Mesothelial cell of epicardium (in vitro differentiated cells): ENCODE measurements at regions not wholly inside any gene's neighbourhood (a gene's known extent, or its start where the extent isn't known, plus 50 kb on each side); places are given as distances from the start of the nearest gene placed in this dataset.

ENCODE experiments used
- DNase-seq, 2 experiments: peaks; one replicate each; pipeline ENCODE4 v3.0.0; 2021; ENCODE audit warnings: low spot score in 2 of 2; ENCODE audit not compliant: unreplicated experiment in 2 of 2
- H3K27ac Mint-ChIP-seq: 2 replicates; pipeline ENCODE4 v1.8.0; 2021; ENCODE audit warnings: mixed read lengths
- H3K27me3 Mint-ChIP-seq: 2 replicates; pipeline ENCODE4 v1.8.0; 2021; ENCODE audit warnings: low read depth, mixed read lengths
- H3K36me3 Mint-ChIP-seq: 2 replicates; pipeline ENCODE4 v1.8.0; 2021; ENCODE audit warnings: mixed read lengths
- H3K4me1 Mint-ChIP-seq: 2 replicates; pipeline ENCODE4 v1.8.0; 2021; ENCODE audit warnings: mixed read lengths
- H3K4me3 Mint-ChIP-seq: 2 replicates; pipeline ENCODE4 v1.8.0; 2021; ENCODE audit warnings: mild to moderate bottlenecking, moderate library complexity, mixed read lengths
- H3K9me3 Mint-ChIP-seq: 2 replicates; pipeline ENCODE4 v1.8.0; 2021; ENCODE audit warnings: mixed read lengths
- TF ChIP-seq, protein P1 (sequence below): fragments of 200-600 bp; sonication (generic); IDR thresholded peaks from one replicate; pipeline ENCODE4 v1.5.0; 2021; ENCODE audit warnings: antibody characterized with exemption; ENCODE audit not compliant: unreplicated experiment

DNA sequence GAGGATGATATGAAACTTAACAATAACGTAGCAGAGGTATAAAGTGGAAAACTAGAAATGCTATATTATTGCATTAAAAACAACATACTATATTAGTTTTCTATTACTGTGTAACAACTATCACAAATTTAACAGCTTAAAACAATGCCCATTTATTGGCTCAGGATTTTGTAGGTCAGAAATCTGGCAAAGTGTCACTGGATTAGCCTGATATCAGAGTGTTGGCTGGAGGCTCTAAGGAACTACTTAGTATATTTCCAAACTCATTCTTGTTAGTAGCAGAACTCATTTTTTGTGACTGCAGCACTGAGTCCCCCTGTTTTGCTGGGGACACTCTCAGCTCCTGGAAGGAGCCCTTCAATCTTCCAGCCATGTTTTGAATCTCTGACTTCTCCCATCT lies 306.8 kb downstream of the ETV1 start:
- H3K36me3 Mint-ChIP-seq: peaks cover 2% of the 10 kb centered on the region
- TF ChIP-seq, protein P1, sequence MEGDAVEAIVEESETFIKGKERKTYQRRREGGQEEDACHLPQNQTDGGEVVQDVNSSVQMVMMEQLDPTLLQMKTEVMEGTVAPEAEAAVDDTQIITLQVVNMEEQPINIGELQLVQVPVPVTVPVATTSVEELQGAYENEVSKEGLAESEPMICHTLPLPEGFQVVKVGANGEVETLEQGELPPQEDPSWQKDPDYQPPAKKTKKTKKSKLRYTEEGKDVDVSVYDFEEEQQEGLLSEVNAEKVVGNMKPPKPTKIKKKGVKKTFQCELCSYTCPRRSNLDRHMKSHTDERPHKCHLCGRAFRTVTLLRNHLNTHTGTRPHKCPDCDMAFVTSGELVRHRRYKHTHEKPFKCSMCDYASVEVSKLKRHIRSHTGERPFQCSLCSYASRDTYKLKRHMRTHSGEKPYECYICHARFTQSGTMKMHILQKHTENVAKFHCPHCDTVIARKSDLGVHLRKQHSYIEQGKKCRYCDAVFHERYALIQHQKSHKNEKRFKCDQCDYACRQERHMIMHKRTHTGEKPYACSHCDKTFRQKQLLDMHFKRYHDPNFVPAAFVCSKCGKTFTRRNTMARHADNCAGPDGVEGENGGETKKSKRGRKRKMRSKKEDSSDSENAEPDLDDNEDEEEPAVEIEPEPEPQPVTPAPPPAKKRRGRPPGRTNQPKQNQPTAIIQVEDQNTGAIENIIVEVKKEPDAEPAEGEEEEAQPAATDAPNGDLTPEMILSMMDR: no peak
- H3K9me3 Mint-ChIP-seq: peaks cover 11% of the 10 kb centered on the region
- H3K27me3 Mint-ChIP-seq: no peaks in the 10 kb centered on the region
- H3K4me3 Mint-ChIP-seq: no peak overlapping the region
- H3K4me1 Mint-ChIP-seq: no peaks in the 10 kb centered on the region
- DNase-seq: no peak
- H3K27ac Mint-ChIP-seq: no peak overlapping the region

DNA sequence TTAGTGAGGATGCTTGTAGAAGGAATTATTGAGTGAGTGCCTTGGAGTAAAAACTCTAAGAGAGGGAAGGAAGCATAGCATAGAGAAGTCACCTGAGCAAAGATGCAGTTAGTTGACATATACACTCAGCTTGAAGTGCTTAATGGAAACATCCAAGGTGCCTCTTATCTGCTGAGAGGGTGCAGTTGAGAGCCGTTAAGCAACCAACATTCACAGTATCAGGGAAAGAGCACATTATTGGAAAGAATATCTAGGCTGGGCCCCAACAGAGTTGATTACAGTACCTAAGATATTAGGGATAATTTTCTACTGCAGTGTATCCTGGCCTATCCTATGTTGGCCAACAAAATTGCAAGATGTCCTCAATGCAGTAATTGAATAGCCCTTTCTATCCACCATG lies 302.0 kb downstream of the ETV1 start:
- no peak for DNase-seq
- H3K4me1 Mint-ChIP-seq: peaks cover 5% of the 10 kb centered on the region
- H3K4me3 Mint-ChIP-seq: no peak overlapping the region
- H3K27me3 Mint-ChIP-seq: no peaks in the 10 kb centered on the region
- H3K9me3 Mint-ChIP-seq: no peaks in the 10 kb centered on the region
- H3K27ac Mint-ChIP-seq: no peak overlapping the region
- no peaks in the 10 kb centered on the region for H3K36me3 Mint-ChIP-seq
- TF ChIP-seq, protein P1: no peak

DNA sequence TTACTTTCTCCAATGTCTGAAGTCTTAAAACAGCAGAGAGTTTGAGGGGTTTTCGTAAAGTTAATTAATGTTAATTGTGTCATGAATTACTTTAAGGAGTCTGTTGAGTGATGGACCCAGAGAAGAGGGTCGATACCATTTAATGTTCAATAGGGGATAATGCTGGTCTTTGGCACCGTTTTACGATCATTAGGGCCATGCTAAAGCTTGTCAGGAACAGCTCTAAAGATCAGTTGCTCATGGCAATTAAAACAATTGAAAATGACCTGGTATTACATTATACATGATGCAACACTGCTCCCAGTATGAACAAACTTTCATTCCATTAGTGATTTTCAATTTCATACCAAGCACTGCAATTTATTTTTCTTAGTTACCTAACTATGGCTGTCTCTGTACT lies 296.9 kb downstream of the ETV1 start:
- Mint-ChIP-seq H3K27me3 (no peaks in the 10 kb centered on the region), H3K4me1 (peaks cover 9% of the 10 kb centered on the region), H3K4me3 (no peak overlapping the region), H3K36me3 (no peaks in the 10 kb centered on the region), H3K27ac (no peak overlapping the region), H3K9me3 (no peaks in the 10 kb centered on the region)
- no peak for DNase-seq
- TF ChIP-seq, protein P1: no peak

DNA sequence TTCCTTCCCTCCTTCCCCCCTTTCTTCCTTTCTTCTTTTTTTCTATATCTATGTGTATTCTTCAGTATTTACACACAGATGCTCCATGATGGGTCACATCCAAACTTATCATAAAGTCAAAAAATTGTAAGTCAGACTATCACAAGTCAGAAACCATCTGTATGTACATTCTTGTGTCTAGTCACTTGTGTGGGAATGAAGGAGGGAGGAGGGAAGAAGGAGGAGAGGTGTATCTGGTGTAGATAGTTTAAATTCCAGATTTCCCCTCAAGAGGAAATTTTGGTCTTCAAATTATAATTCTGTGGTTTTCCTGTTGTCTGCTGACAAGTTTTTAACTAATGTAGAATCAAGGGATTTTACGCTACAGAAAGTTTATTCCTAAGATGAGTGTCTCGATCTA lies 287.2 kb downstream of the ETV1 start:
- TF ChIP-seq, protein P1: no peak
- peaks cover 4% of the 10 kb centered on the region for H3K9me3 Mint-ChIP-seq

DNA sequence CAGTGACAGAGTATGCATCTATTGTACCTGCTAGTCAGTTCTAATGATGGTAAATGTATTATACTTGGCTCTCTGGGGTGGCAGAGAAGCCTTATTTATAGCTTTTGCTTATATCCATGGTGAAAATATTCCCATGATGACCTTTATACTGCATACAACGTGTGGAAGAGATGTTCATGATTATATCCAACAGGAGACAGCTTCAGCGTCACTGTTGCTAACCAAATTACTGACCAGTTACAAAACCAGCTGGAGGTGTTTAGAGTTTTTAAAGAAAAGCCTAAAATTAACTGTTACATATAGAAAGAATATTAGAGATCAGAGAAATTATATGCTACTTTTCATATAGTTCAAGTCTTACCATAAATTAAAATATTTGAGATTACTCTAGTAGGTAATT lies 280.8 kb downstream of the ETV1 start:
- no peaks in the 10 kb centered on the region for H3K27me3 Mint-ChIP-seq
- H3K36me3 Mint-ChIP-seq: no peaks in the 10 kb centered on the region
- no peaks in the 10 kb centered on the region for H3K4me1 Mint-ChIP-seq
- H3K9me3 Mint-ChIP-seq: peaks cover 23% of the 10 kb centered on the region
- no peak overlapping the region for H3K4me3 Mint-ChIP-seq
- H3K27ac Mint-ChIP-seq: no peak overlapping the region
- DNase-seq: no peak
- TF ChIP-seq, protein P1: no peak

More for the DNA sequence above, 287.2 kb downstream of the ETV1 start:
- Mint-ChIP-seq H3K27me3 (no peaks in the 10 kb centered on the region), H3K4me1 (no peaks in the 10 kb centered on the region), H3K27ac (no peak overlapping the region), H3K4me3 (no peak overlapping the region), H3K36me3 (peaks cover 4% of the 10 kb centered on the region)
- DNase-seq: no peak

DNA sequence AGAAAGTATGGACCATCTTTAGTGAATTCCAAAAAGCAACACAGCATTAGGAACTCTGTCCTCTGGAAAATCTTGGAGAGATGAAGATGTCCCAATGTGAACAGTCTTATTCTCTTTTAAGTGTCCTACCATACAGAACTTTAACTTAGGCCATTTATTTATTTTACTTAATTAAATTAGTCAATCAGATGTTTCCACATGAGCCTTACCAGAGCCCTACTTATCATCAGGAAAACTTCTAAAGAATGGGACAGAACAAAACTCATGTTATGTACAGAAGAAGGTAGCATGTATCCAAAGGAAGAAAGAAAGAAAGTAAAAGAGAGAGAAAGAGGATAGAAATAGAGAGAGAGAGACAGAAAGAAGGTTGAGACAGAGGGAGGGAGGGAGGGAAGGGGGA lies 276.4 kb downstream of the ETV1 start:
- TF ChIP-seq, protein P1: no peak
- Mint-ChIP-seq H3K4me1 (no peaks in the 10 kb centered on the region), H3K9me3 (peaks cover 46% of the 10 kb centered on the region), H3K36me3 (no peaks in the 10 kb centered on the region), H3K4me3 (no peak overlapping the region), H3K27ac (no peak overlapping the region), H3K27me3 (no peaks in the 10 kb centered on the region)
- DNase-seq: no peak
